Epithelial cell of proximal tubule (primary cell): ENCODE measurements at regions not wholly inside any gene's neighbourhood (a gene's known extent, or its start where the extent isn't known, plus 50 kb on each side); places are given as distances from the start of the nearest gene placed in this dataset.

Experiments used
- DNase-seq: peaks from one replicate; pipeline ENCODE4 v3.0.0-alpha.2; 2011; ENCODE audit warnings: low read depth
- H3K4me3 ChIP-seq: 2 replicates; pipeline ENCODE4 v1.5.1; 2011; ENCODE audit warnings: low read depth, mild to moderate bottlenecking, low read length
- TF ChIP-seq, protein P1 (sequence below): conservative IDR thresholded peaks from 2 replicates; pipeline ENCODE4 v1.5.1; 2012; ENCODE audit warnings: low read depth, mild to moderate bottlenecking, low read length

DNA sequence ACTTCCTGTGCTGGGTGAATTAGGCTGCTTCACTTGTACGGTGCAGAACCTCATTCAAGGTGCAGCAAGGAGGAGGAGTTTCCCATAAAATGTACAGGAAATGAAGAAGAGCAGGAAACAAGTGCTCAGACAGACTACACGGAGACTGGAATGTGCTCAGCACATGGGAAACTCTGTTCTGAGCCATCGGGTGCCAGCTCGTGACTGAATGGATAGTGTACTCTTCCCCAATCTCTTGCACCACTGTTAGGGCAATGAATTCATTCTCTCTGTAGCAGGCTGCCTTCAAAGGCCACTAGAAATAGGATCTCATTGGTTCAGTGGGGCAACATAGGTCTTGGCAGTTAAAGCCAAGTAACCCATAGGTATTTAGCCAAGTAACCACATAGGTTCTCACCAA lies 200.0 kb upstream of the LDB2 start:
- no peak for DNase-seq
- TF ChIP-seq, protein P1, sequence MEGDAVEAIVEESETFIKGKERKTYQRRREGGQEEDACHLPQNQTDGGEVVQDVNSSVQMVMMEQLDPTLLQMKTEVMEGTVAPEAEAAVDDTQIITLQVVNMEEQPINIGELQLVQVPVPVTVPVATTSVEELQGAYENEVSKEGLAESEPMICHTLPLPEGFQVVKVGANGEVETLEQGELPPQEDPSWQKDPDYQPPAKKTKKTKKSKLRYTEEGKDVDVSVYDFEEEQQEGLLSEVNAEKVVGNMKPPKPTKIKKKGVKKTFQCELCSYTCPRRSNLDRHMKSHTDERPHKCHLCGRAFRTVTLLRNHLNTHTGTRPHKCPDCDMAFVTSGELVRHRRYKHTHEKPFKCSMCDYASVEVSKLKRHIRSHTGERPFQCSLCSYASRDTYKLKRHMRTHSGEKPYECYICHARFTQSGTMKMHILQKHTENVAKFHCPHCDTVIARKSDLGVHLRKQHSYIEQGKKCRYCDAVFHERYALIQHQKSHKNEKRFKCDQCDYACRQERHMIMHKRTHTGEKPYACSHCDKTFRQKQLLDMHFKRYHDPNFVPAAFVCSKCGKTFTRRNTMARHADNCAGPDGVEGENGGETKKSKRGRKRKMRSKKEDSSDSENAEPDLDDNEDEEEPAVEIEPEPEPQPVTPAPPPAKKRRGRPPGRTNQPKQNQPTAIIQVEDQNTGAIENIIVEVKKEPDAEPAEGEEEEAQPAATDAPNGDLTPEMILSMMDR, result no peak
- no peak overlapping the region for H3K4me3 ChIP-seq

- no peak for DNase-seq
- no peak overlapping the region for H3K4me3 ChIP-seq
- TF ChIP-seq, protein P1, result no peak
Observed at GRCh38 chr4:17097362-17097761, 198.9 kb upstream of the LDB2 start.

GRCh38 chr4:17096692-17097091 lies 198.2 kb upstream of the LDB2 start:
- DNase-seq, result no peak
- H3K4me3 ChIP-seq, result no peak overlapping the region
- TF ChIP-seq, protein P1, result no peak

DNA sequence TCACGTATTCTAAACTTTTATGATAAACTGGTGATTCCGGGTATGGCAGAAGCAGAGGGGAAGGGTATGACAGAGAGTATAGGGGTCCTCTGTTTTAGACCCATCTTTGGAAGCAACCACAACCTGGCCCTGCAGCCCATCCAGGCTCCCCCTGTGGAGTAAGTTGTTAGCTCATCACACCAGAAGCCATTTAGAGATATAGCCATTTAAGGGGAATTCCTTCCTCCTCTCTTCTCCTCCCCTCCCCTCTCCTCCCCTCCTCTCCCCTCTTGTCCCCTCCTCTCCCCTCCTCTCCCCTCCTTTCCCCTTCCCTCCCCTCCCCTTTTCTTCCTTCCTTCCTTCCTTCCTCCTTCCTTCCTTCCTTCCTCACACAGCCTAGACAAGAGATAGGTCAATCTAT lies 197.3 kb upstream of the LDB2 start:
- no peak overlapping the region for H3K4me3 ChIP-seq
- TF ChIP-seq, protein P1, result no peak
- no peak for DNase-seq

DNA sequence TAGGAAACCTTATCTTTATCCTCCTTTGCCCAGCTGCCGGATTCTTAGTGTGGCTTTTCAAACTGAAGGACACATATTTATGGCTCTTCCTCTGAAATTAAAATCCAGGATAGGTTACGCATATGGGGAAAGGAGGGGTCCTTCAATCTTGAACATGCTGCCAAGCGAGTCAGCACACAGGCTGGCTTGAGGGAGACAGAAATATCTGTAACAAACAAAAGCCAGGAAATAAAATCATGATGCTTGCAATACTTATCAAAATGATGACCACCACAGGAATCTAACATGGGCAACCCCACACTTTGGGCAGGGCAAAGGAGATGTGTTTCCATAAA lies 196.4 kb upstream of the LDB2 start:
- DNase-seq, result no peak
- TF ChIP-seq, protein P1, result no peak
- H3K4me3 ChIP-seq, result no peak overlapping the region

DNA sequence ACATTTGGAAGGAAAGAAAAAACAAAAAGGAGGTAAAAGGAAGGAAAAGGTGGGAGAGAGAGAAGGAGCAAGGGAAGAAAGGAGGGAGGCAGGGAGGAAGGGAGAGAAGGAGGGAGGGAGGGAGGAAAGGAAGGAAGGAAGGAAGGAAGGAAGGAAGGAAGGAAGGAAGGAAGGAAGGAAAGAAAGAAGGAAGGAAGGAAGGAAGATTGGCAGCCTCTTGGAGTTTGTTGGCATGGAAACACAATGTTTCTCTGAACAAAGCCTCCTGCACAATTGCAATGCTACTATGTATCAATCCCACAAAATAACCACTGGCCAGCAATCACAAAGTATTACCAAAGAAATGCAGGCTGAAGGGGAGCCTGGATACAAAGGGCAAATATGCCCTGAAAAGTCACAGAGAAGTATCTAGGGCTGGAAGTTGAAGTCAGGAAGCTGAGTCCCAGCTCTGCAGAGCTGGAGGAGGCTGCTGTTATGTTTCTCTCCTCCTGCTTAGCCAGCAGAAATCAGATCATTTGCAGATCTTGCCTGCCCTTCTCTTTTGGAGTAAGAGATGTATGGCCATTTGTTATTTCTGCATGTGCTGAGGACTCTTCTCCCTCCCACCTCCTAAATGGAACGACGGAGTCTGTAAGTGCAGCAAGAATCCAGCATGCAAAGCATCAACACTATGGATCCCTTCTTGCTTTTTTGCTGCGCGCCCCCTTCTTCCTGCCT lies 195.9 kb upstream of the LDB2 start:
- no peak overlapping the region for H3K4me3 ChIP-seq
- no peak for DNase-seq
- TF ChIP-seq, protein P1, result no peak

- DNase-seq, result no peak
- no peak overlapping the region for H3K4me3 ChIP-seq
- TF ChIP-seq, protein P1, result no peak
Observed at GRCh38 chr4:17093481-17093880, 195.0 kb upstream of the LDB2 start.
